ENCODE measurements at regions not wholly inside any gene's neighbourhood (a gene's known extent, or its start where the extent isn't known, plus 50 kb on each side); places are given as distances from the start of the nearest gene placed in this dataset.

GRCh38 chr7:67842571-67842970 is 845.9 kb downstream of the TYW1 start:
- in situ Hi-C loops (cut with MboI; ENCODE audit: low pct_unique_long_range_greater_than_20kb, low sequenced_read_pairs) = no loop called here
- DNase-seq = no peak

DNA sequence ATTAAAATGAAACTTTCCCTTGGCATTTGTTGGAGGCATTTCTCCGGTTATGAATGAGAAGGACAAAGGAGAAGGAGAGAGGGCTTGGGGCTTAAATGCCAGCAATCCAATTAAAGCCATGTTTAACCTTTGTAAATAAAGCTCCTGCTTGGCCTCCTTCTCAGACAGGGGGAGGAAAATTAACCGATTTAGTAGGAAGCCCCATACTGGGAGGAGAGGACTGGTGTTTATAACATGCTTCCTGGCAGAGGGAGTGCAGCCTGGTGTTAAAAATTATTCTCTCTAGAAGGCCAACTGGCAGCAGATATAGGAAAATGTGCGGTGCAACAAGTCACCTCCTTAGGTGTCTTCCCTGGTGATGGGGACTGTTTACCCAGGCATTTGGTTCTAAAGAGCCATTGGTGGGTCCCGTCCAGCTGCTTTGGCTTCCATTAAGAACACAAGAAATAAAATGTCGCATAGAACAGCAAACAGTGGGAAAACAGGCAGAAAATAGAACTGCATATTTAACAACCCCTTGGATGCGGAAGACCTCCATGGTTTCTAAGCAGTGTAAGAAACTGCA is 846.5 kb downstream of the TYW1 start:
- in situ Hi-C loops (cut with MboI; ENCODE audit: low pct_unique_long_range_greater_than_20kb, low sequenced_read_pairs) = no loop called here
- DNase-seq = no peak

GRCh38 chr7:67843615-67844014 is 847.0 kb downstream of the TYW1 start:
- in situ Hi-C loops (cut with MboI; ENCODE audit: low pct_unique_long_range_greater_than_20kb, low sequenced_read_pairs) = no loop called here
- no peak for DNase-seq

DNA sequence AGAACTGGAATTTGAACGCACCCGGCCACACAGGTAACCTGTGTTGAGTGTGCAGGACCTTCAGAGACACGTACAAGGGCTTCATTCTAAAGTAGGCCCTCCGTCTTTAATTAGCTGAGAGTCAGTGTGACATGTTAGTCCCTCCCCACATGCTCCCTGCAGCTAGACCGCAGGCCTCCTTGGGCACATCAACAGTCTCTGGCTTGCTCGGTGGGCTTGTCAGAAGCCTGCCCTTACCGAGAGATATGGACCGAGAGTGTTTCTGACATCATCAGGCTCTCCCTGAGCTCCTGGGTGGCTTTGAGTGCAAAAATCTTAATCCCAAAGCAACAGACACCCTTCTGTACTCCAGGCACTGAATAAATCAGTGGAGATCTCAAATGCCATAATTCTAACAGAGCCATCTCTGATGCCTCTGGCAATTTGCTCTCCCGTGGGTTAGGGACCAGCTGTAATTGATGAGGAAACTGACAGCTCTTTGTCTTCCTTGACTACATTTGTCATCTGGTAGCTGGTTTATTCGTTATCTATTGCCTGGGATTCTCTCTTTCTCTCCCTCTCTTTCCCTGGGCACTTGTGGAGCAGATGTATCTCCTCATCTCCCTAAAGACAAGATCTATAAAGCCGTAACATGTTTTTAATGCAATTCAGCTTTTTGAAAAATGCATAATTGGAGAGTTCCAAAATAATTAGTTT is 850.6 kb downstream of the TYW1 start:
- no peak for DNase-seq
- in situ Hi-C loops (cut with MboI; ENCODE audit: low pct_unique_long_range_greater_than_20kb, low sequenced_read_pairs) = no loop called here

- in situ Hi-C loops (cut with MboI; ENCODE audit: low pct_unique_long_range_greater_than_20kb, low sequenced_read_pairs) = no loop called here
Observed at GRCh38 chr7:67854221-67855178, 857.9 kb downstream of the TYW1 start.

GRCh38 chr7:67855322-67855721 is 858.7 kb downstream of the TYW1 start:
- in situ Hi-C loops (cut with MboI; ENCODE audit: low pct_unique_long_range_greater_than_20kb, low sequenced_read_pairs) = no loop called here

More at GRCh38 chr7:67854221-67855178, 857.9 kb downstream of the TYW1 start:
- no peak for DNase-seq

DNA sequence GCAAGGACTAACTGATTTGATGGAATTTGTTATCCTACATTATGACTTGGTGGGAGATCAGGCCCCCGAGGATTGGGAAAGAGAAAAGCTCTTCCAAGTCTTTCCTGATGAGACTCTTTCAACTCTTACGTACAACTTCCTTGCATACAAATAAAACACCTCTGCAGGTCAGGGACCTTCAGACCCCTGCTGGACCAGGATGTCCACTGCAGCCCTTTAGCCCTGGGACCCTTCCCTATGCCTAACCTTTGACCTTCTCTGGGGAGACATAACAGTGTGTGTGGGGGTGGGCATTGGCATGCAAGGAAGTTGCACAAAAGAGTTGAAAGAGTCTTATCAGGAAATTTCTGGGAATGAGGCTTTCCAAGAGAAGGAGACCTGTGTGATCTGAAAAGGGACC is 859.4 kb downstream of the TYW1 start:
- in situ Hi-C loops (cut with MboI; ENCODE audit: low pct_unique_long_range_greater_than_20kb, low sequenced_read_pairs) = no loop called here
- no peak for DNase-seq

More at GRCh38 chr7:67855322-67855721, 858.7 kb downstream of the TYW1 start:
- no peak for DNase-seq

GRCh38 chr7:67857698-67858097 is 861.1 kb downstream of the TYW1 start:
- no peak for DNase-seq
- in situ Hi-C loops (cut with MboI; ENCODE audit: low pct_unique_long_range_greater_than_20kb, low sequenced_read_pairs) = no loop called here

- no peak for DNase-seq
- in situ Hi-C loops (cut with MboI; ENCODE audit: low pct_unique_long_range_greater_than_20kb, low sequenced_read_pairs) = no loop called here
Observed at GRCh38 chr7:67858931-67859330, 862.3 kb downstream of the TYW1 start.

DNA sequence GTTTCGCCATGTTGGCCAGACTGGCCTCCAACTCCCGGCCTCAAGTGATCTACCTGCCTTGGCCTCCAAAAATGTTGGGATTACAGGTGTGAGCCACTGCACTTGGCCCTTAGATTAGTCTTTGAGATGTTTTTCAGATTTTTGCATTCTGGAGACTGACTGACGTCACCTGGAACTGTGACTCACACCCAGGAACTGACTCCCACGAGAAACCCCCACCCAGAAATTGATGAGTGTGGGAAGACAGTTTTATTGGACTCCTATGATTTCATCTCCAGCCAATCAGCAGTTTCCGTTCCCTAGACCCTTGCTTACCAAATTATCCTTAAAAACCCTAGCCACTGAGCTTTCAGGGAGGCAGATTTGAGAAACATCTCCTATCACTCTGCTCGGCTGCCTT is 867.3 kb downstream of the TYW1 start:
- no peak for DNase-seq
- in situ Hi-C loops (cut with MboI; ENCODE audit: low pct_unique_long_range_greater_than_20kb, low sequenced_read_pairs) = no loop called here

DNA sequence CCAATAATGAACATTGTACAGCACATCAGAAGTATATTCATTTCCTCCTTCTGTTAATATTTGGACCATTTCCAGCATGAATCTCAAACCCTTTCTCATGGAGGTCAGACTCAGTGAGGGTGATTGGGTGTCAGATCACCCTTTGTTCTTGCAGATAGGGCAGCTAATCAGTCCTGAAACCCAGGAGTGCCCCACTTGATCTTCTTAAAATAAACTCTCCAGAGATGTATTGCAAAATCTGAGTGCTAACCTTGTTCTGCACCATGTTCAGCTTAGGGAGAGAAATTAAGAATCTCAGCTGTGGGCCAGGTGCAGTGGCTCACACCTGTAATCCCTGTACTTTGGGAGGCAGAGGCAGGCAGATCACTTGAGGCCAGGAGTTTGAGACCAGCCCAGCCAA is 869.4 kb downstream of the TYW1 start:
- in situ Hi-C loops (cut with MboI; ENCODE audit: low pct_unique_long_range_greater_than_20kb, low sequenced_read_pairs) = no loop called here
- DNase-seq = no peak

- DNase-seq = no peak
- in situ Hi-C loops (cut with MboI; ENCODE audit: low pct_unique_long_range_greater_than_20kb, low sequenced_read_pairs) = no loop called here
Observed at GRCh38 chr7:67866812-67867211, 870.2 kb downstream of the TYW1 start.

DNA sequence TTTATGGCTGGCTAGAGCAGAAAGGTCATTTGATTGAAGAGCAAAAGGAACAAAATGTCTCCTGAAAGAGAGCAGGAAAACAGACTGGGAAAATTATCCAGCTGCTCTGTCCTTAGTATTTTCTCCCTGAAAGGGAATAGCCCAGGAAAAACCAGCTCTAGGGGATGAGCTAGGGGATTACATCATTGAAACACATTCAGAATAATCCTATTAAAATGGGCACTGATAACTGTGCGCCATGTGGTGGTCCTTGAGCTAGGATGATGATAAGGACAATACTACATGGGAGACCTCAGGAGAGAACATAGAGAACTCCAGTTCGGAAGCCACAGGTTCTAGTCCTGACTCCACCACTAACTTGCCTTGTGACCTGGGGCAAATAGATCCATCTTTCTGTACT is 873.8 kb downstream of the TYW1 start:
- in situ Hi-C loops (cut with MboI; ENCODE audit: low pct_unique_long_range_greater_than_20kb, low sequenced_read_pairs) = no loop called here

DNA sequence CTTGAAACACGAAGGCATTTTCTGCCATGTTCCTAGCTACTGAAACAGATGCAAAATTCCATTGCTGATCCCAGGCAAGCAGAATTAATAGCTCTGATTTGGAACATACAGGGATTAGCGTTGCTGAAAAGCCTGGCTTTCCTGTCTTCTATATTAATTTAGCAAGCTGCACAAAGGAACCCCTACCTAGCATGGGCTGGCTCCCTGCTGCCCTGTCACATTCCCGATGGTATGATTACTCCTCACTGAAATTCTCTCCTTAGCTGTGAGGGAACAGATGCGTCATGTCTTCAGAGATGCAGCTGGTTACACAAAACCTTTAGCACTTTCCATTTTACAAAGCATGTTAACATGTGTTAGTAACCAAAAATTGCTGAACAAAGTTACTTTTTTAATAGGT is 878.9 kb downstream of the TYW1 start:
- in situ Hi-C loops (cut with MboI; ENCODE audit: low pct_unique_long_range_greater_than_20kb, low sequenced_read_pairs) = no loop called here
- DNase-seq = no peak

More for the DNA sequence above, 873.8 kb downstream of the TYW1 start:
- no peak for DNase-seq

GRCh38 chr7:67878808-67879207 is 882.2 kb downstream of the TYW1 start:
- DNase-seq = no peak
- in situ Hi-C loops (cut with MboI; ENCODE audit: low pct_unique_long_range_greater_than_20kb, low sequenced_read_pairs) = no loop called here

- in situ Hi-C loops (cut with MboI; ENCODE audit: low pct_unique_long_range_greater_than_20kb, low sequenced_read_pairs) = no loop called here
Observed at GRCh38 chr7:67882843-67883242, 886.2 kb downstream of the TYW1 start.

GRCh38 chr7:67890316-67890715 is 893.7 kb downstream of the TYW1 start:
- in situ Hi-C loops (cut with MboI; ENCODE audit: low pct_unique_long_range_greater_than_20kb, low sequenced_read_pairs) = no loop called here
- DNase-seq = no peak

More at GRCh38 chr7:67882843-67883242, 886.2 kb downstream of the TYW1 start:
- no peak for DNase-seq

GRCh38 chr7:67894746-67895145 is 898.1 kb downstream of the TYW1 start:
- in situ Hi-C loops (cut with MboI; ENCODE audit: low pct_unique_long_range_greater_than_20kb, low sequenced_read_pairs) = no loop called here

DNA sequence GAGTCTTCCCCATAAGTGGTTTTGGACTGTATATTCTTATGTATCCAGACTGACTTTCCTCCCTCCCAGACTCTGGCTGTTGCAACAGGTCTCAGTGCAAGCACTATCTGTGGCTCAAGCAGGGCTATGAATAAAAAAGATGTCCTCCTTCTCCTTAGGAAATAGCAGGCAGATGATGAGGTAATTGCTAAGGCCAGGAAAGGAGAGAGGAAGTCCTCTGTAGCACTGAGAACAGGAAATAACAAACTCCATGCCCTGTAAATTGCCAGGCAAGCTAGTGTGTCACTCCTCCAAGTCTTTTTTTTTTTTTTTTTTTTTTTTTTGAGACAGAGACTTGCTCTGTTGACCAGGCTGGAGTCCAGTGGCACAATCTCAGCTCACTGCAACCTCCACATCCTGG is 900.1 kb downstream of the TYW1 start:
- DNase-seq = no peak
- in situ Hi-C loops (cut with MboI; ENCODE audit: low pct_unique_long_range_greater_than_20kb, low sequenced_read_pairs) = no loop called here

More at GRCh38 chr7:67894746-67895145, 898.1 kb downstream of the TYW1 start:
- no peak for DNase-seq

GRCh38 chr7:67900456-67900855 is 903.8 kb downstream of the TYW1 start:
- in situ Hi-C loops (cut with MboI; ENCODE audit: low pct_unique_long_range_greater_than_20kb, low sequenced_read_pairs) = no loop called here
- DNase-seq = no peak

Data from KBM-7 (cell line).